Stomach (tissue), 4 donors: ENCODE measurements at regions not wholly inside any gene's neighbourhood (a gene's known extent, or its start where the extent isn't known, plus 50 kb on each side); places are given as distances from the start of the nearest gene placed in this dataset.

Source experiments
- CTCF ChIP-seq, 7 experiments: fragments of 450-650 bp in 4 of 7; fragments of 200-600 bp in 3 of 7; sonication (generic) in 3 of 7; IDR thresholded peaks; one replicate each; pipeline ENCODE4 v1.5.1; 2016 to 2019; ENCODE audit warnings: antibody characterized with exemption in 7 of 7, control low read depth in 2 of 7, mild to moderate bottlenecking in 1 of 7
- POLR2A ChIP-seq, 4 donors: fragments of 450-650 bp; IDR thresholded peaks; one replicate each; pipeline ENCODE4 v1.6.1; 2016; ENCODE audit warnings: antibody characterized with exemption in 4 of 4, control low read depth in 2 of 4, mild to moderate bottlenecking in 1 of 4, moderate library complexity in 1 of 4
- POLR2AphosphoS5 ChIP-seq, 3 donors: sonication (generic); formaldehyde crosslinking; IDR thresholded peaks; one replicate each; pipeline ENCODE4 v1.6.1; 2016; ENCODE audit warnings: antibody characterized with exemption in 3 of 3

- TF ChIP-seq CTCF (IDR thresholded peaks at IDR 0.05) = no peak
- no peak for TF ChIP-seq POLR2A (IDR thresholded peaks at IDR 0.05)
- no peak for TF ChIP-seq POLR2AphosphoS5 (IDR thresholded peaks at IDR 0.05)
These were observed 66.3 kb upstream of the NABP1 start for GRCh38 chr2:191611614-191612013.
